Frontal cortex (tissue), 3 donors: ENCODE measurements at regions not wholly inside any gene's neighbourhood (a gene's known extent, or its start where the extent isn't known, plus 50 kb on each side); places are given as distances from the start of the nearest gene placed in this dataset.
"Not testable (repeated sequence)": the region's sequence is repeated elsewhere in the genome, so short reads cannot be mapped to it uniquely, and the experiment has no call there.

Experiments
- DNase-seq, 2 donors: peaks; one replicate each; pipeline ENCODE4 v3.0.0; 2012; ENCODE audit warnings: low spot score in 2 of 2
- FAIRE-seq: peaks from 2 replicates; lab custom pipeline; 2012; peaks lifted over from hg19 to GRCh38; lab: Jason Lieb, UNC
- donor health status: control.
- donor health status: control.
- donor health status: control.

- no peak for FAIRE-seq
- no peak for DNase-seq
Measured at GRCh38 chr7:13017881-13018280, 330.4 kb downstream of the ARL4A start.

GRCh38 chr7:13021566-13022300, 334.3 kb downstream of the ARL4A start:
- no peak for DNase-seq
- no peak for FAIRE-seq

- FAIRE-seq: no peak
Measured at GRCh38 chr7:13024121-13024674, 336.8 kb downstream of the ARL4A start.

GRCh38 chr7:13025043-13025442, 337.6 kb downstream of the ARL4A start:
- not testable (repeated sequence) for FAIRE-seq, DNase-seq

More at GRCh38 chr7:13024121-13024674, 336.8 kb downstream of the ARL4A start:
- no peak for DNase-seq

GRCh38 chr7:13027321-13027720, 339.9 kb downstream of the ARL4A start:
- FAIRE-seq: no peak
- DNase-seq: no peak

GRCh38 chr7:13028036-13028824, 340.8 kb downstream of the ARL4A start:
- FAIRE-seq: no peak
- no peak for DNase-seq

- FAIRE-seq (no peak), DNase-seq (no peak)
Measured at GRCh38 chr7:13028825-13029099, 341.3 kb downstream of the ARL4A start.

- no peak for DNase-seq
- FAIRE-seq: no peak
Measured at GRCh38 chr7:13031468-13031867, 344.0 kb downstream of the ARL4A start.

GRCh38 chr7:13032084-13032483, 344.7 kb downstream of the ARL4A start:
- DNase-seq: no peak
- no peak for FAIRE-seq

- FAIRE-seq (no peak), DNase-seq (no peak)
Measured at GRCh38 chr7:13032576-13032975, 345.1 kb downstream of the ARL4A start.

GRCh38 chr7:13034693-13035092, 347.3 kb downstream of the ARL4A start:
- no peak for DNase-seq
- no peak for FAIRE-seq

GRCh38 chr7:13035233-13035632, 347.8 kb downstream of the ARL4A start:
- DNase-seq: no peak
- no peak for FAIRE-seq

GRCh38 chr7:13036256-13036780, 348.9 kb downstream of the ARL4A start:
- FAIRE-seq (no peak), DNase-seq (no peak)

- no peak for DNase-seq
- no peak for FAIRE-seq
Measured at GRCh38 chr7:13037216-13037615, 349.8 kb downstream of the ARL4A start.

- no peak for DNase-seq
- no peak for FAIRE-seq
Measured at GRCh38 chr7:13041368-13041988, 354.0 kb downstream of the ARL4A start.

- no peak for FAIRE-seq
Measured at GRCh38 chr7:13042605-13043236, 355.3 kb downstream of the ARL4A start.

GRCh38 chr7:13044309-13044708, 356.9 kb downstream of the ARL4A start:
- DNase-seq: no peak
- FAIRE-seq: no peak

More at GRCh38 chr7:13042605-13043236, 355.3 kb downstream of the ARL4A start:
- no peak for DNase-seq

GRCh38 chr7:13047061-13047460, 359.6 kb downstream of the ARL4A start:
- FAIRE-seq: no peak
- DNase-seq: no peak

GRCh38 chr7:13049946-13050345, 362.5 kb downstream of the ARL4A start:
- FAIRE-seq: no peak
- DNase-seq: no peak

- no peak for FAIRE-seq
Measured at GRCh38 chr7:13050703-13051102, 363.3 kb downstream of the ARL4A start.

More at GRCh38 chr7:13050703-13051102, 363.3 kb downstream of the ARL4A start:
- no peak for DNase-seq
